Peyer's patch (tissue), 4 donors: ENCODE measurements at regions not wholly inside any gene's neighbourhood (a gene's known extent, or its start where the extent isn't known, plus 50 kb on each side); places are given as distances from the start of the nearest gene placed in this dataset.

Experiments
- DNase-seq, 3 donors: peaks; one replicate each; pipeline ENCODE4 v3.0.0-alpha.2; 2017 to 2019
- H3K27ac ChIP-seq, 4 donors: fragments of 200-600 bp; sonication (generic); one replicate each; pipeline ENCODE4 v1.5.1; 2016 to 2019
- H3K27me3 ChIP-seq, 2 donors: fragments of 200-600 bp; sonication (generic); one replicate each; pipeline ENCODE4 v1.5.1; 2019
- H3K36me3 ChIP-seq, 3 donors: fragments of 200-600 bp; sonication (generic); one replicate each; pipeline ENCODE4 v1.5.1; 2016 to 2019
- H3K4me1 ChIP-seq, 4 donors: fragments of 200-600 bp; sonication (generic); one replicate each; pipeline ENCODE4 v1.5.1; 2016 to 2019
- H3K4me3 ChIP-seq, 4 donors: fragments of 200-600 bp; sonication (generic); 1 replicate in 3 of 4; 2 replicates in 1 of 4; pipeline ENCODE4 v1.5.1; 2016 to 2019; ENCODE audit warnings: mild to moderate bottlenecking in 1 of 4
- H3K9me3 ChIP-seq, 4 donors: fragments of 200-600 bp; sonication (generic); one replicate each; pipeline ENCODE4 v1.5.1; 2016 to 2019; ENCODE audit warnings: mild to moderate bottlenecking in 1 of 4
- CTCF ChIP-seq, 6 experiments: fragments of 450-650 bp in 4 of 6; fragments of 200-600 bp in 2 of 6; sonication (generic) in 1 of 6; IDR thresholded peaks; one replicate each; pipeline ENCODE4 v1.5.1; 2017 to 2019; ENCODE audit warnings: antibody characterized with exemption in 6 of 6, mild to moderate bottlenecking in 3 of 6, moderate library complexity in 1 of 6
- POLR2A ChIP-seq, 2 donors: fragments of 450-650 bp; IDR thresholded peaks; one replicate each; pipeline ENCODE4 v1.5.1; 2017; ENCODE audit warnings: antibody characterized with exemption in 2 of 2, mild to moderate bottlenecking in 2 of 2, moderate library complexity in 2 of 2

DNA sequence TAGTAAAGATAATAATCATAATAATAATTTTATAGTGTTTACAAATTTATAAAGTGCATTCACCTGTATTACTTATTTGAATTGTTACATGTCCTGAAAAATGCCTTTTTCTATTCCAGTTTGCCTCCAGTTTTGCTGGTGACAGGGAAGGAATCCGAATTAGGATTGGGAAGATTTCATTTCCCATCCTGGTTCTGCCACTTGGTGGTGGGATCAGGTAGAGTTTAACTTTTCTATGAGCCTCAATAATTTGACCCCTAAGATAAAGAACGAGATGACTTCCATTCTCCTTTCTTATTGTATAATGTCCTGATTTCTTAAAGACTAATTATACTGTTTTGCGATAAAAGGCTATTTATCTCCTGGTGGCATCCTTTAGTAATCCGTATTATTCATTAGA is 1090.9 kb downstream of the RAPGEF2 start:
- DNase-seq: no peak
- no peaks in the 10 kb centered on the region for H3K36me3 ChIP-seq
- no peak overlapping the region for H3K4me3 ChIP-seq
- no peaks in the 10 kb centered on the region for H3K9me3 ChIP-seq
- TF ChIP-seq POLR2A (IDR thresholded peaks at IDR 0.05) (no peak), CTCF (IDR thresholded peaks at IDR 0.05) (no peak)
- no peaks in the 10 kb centered on the region for H3K27me3 ChIP-seq
- no peaks in the 10 kb centered on the region for H3K4me1 ChIP-seq
- H3K27ac ChIP-seq: no peak overlapping the region

GRCh38 chr4:160194716-160195115 is 1091.8 kb downstream of the RAPGEF2 start:
- no peak overlapping the region for H3K27ac ChIP-seq
- no peaks in the 10 kb centered on the region for H3K27me3 ChIP-seq
- H3K9me3 ChIP-seq: no peaks in the 10 kb centered on the region
- no peaks in the 10 kb centered on the region for H3K36me3 ChIP-seq
- no peak for DNase-seq
- H3K4me3 ChIP-seq: no peak overlapping the region
- no peak for TF ChIP-seq CTCF (IDR thresholded peaks at IDR 0.05)
- H3K4me1 ChIP-seq: no peaks in the 10 kb centered on the region

DNA sequence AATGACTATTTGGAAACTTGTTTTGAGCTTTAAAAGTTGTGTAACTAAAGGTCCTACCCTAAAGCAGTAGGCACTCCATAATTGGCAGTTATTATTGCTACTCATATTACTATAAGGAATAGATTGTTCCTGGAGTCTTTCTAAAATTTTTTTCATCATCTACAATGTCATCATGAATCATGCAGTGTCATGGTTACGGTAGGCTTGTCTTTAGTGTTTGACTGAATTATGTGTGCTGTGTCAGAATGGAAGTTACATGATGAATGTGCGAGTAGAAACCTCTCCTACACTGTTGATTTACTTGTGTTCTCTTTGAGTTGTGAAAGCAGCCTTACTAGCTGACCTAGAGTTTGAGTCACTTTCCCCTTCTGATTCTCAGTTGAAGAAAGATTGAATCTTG is 1099.9 kb downstream of the RAPGEF2 start:
- Histone ChIP-seq H3K4me3 (no peak overlapping the region), H3K27ac (no peak overlapping the region), H3K9me3 (no peaks in the 10 kb centered on the region), H3K36me3 (no peaks in the 10 kb centered on the region), H3K27me3 (no peaks in the 10 kb centered on the region), H3K4me1 (no peaks in the 10 kb centered on the region)
- no peak for DNase-seq
- TF ChIP-seq POLR2A (IDR thresholded peaks at IDR 0.05): no peak
- no peak for TF ChIP-seq CTCF (IDR thresholded peaks at IDR 0.05)

GRCh38 chr4:160212078-160212477 is 1109.2 kb downstream of the RAPGEF2 start:
- Histone ChIP-seq H3K4me3 (no peak overlapping the region), H3K27me3 (no peaks in the 10 kb centered on the region), H3K27ac (no peak overlapping the region), H3K36me3 (no peaks in the 10 kb centered on the region), H3K4me1 (no peaks in the 10 kb centered on the region), H3K9me3 (no peaks in the 10 kb centered on the region)
- DNase-seq: no peak
- no peak for TF ChIP-seq CTCF (IDR thresholded peaks at IDR 0.05)
- TF ChIP-seq POLR2A (IDR thresholded peaks at IDR 0.05): no peak

DNA sequence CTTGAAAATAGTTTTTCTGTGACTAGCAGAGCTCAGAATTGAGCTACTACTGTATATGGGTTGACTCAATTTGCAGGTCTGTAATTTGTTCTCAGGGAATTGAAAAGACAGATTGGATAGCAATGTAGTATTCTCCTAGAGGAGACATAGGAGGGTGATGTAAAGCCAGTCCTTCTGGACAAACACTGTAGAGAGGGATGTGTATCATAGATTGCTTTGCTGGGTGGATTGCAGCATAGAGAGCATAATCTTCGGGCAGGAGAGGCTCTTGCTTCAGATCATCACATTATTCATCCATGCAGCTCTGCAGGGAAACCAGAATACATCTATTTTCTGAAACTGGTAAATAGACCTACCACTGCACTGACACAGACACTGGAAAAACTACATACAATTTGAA is 1110.5 kb downstream of the RAPGEF2 start:
- Histone ChIP-seq H3K27me3 (no peaks in the 10 kb centered on the region), H3K36me3 (no peaks in the 10 kb centered on the region), H3K4me3 (no peak overlapping the region), H3K4me1 (no peaks in the 10 kb centered on the region), H3K27ac (no peak overlapping the region), H3K9me3 (no peaks in the 10 kb centered on the region)
- DNase-seq: no peak
- TF ChIP-seq POLR2A (IDR thresholded peaks at IDR 0.05): no peak
- no peak for TF ChIP-seq CTCF (IDR thresholded peaks at IDR 0.05)

GRCh38 chr4:160217352-160217751 is 1114.5 kb downstream of the RAPGEF2 start:
- H3K27ac ChIP-seq: no peak overlapping the region
- TF ChIP-seq POLR2A (IDR thresholded peaks at IDR 0.05) (no peak), CTCF (IDR thresholded peaks at IDR 0.05) (no peak)

More at GRCh38 chr4:160217352-160217751, 1114.5 kb downstream of the RAPGEF2 start:
- Histone ChIP-seq H3K36me3 (no peaks in the 10 kb centered on the region), H3K27me3 (no peaks in the 10 kb centered on the region), H3K4me1 (no peaks in the 10 kb centered on the region), H3K4me3 (no peak overlapping the region), H3K9me3 (peaks cover 0 to 3% (median 0%) of the 10 kb centered on the region in 4 donors)
- no peak for DNase-seq
